CD14-positive monocyte (primary cell): ENCODE measurements at regions not wholly inside any gene's neighbourhood (a gene's known extent, or its start where the extent isn't known, plus 50 kb on each side); places are given as distances from the start of the nearest gene placed in this dataset.

Experiments
- DNase-seq, 3 donors: peaks; one replicate each; pipeline ENCODE4 v3.0.0-alpha.2; 2011 to 2022
- H2AFZ ChIP-seq: 2 replicates; pipeline ENCODE4 v1.6.0; 2012; ENCODE audit warnings: mild to moderate bottlenecking, low read depth, low read length, inconsistent platforms; ENCODE audit not compliant: insufficient read depth, poor library complexity, severe bottlenecking
- H3K27ac ChIP-seq, 2 donors: 1 replicate in 1 of 2; 2 replicates in 1 of 2; pipeline ENCODE4 v1.5.1; 2012 to 2013; ENCODE audit warnings: low read length in 2 of 2, control low read depth in 1 of 2, inconsistent platforms in 1 of 2, low read depth in 1 of 2, mild to moderate bottlenecking in 1 of 2
- H3K27me3 ChIP-seq, 2 donors: one replicate each; pipeline versions ENCODE4 v1.6.0 to v1.6.1; 2011 to 2013; ENCODE audit warnings: low read length in 2 of 2; ENCODE audit not compliant: control insufficient read depth in 2 of 2, insufficient read depth in 2 of 2
- H3K36me3 ChIP-seq, 2 donors: replicated peaks in 1 of 2; 1 replicate in 1 of 2; 2 replicates in 1 of 2; pipeline versions ENCODE4 v1.5.1 to v1.6.1; 2012 to 2013; ENCODE audit warnings: low read length in 2 of 2, control low read depth in 1 of 2, inconsistent platforms in 1 of 2, mild to moderate bottlenecking in 1 of 2; ENCODE audit not compliant: insufficient read depth in 2 of 2, control insufficient read depth in 1 of 2
- H3K4me1 ChIP-seq, 2 donors: 1 replicate in 1 of 2; 2 replicates in 1 of 2; pipeline versions ENCODE4 v1.5.1 to v1.6.1; 2012 to 2013; ENCODE audit warnings: low read length in 2 of 2, control low read depth in 1 of 2, inconsistent platforms in 1 of 2, mild to moderate bottlenecking in 1 of 2, moderate library complexity in 1 of 2; ENCODE audit not compliant: insufficient read depth in 2 of 2, control insufficient read depth in 1 of 2
- H3K4me2 ChIP-seq: replicated peaks from 2 replicates; pipeline ENCODE3; 2012; ENCODE audit warnings: low read length, moderate library complexity, mild to moderate bottlenecking; ENCODE audit not compliant: poor library complexity, severe bottlenecking; ENCODE audit errors: extremely low read depth
- H3K4me3 ChIP-seq, 3 experiments: fragments of 200-600 bp in 1 of 3; sonication (generic) in 1 of 3; replicated peaks in 1 of 3; 1 replicate in 2 of 3; 2 replicates in 1 of 3; pipeline ENCODE4 v1.5.1; 2011 to 2013; ENCODE audit warnings: low read length in 3 of 3, mild to moderate bottlenecking in 3 of 3, control low read depth in 2 of 3, low read depth in 2 of 3, inconsistent platforms in 1 of 3, moderate library complexity in 1 of 3
- H3K79me2 ChIP-seq: 2 replicates; pipeline ENCODE4 v1.6.0; 2012; ENCODE audit warnings: mild to moderate bottlenecking, control low read depth, inconsistent platforms, low read length, moderate library complexity; ENCODE audit not compliant: insufficient read depth
- H3K9ac ChIP-seq: 2 replicates; pipeline ENCODE4 v1.6.0; 2017; ENCODE audit warnings: low read length, mild to moderate bottlenecking; ENCODE audit not compliant: insufficient read depth, poor library complexity, severe bottlenecking
- H3K9me3 ChIP-seq, 2 donors: replicated peaks in 1 of 2; 1 replicate in 1 of 2; 2 replicates in 1 of 2; pipeline versions ENCODE4 v1.5.1 to v1.6.1; 2012 to 2013; ENCODE audit warnings: low read length in 2 of 2, control low read depth in 1 of 2; ENCODE audit not compliant: control insufficient read depth in 1 of 2, insufficient read depth in 1 of 2
- H4K20me1 ChIP-seq: 2 replicates; pipeline ENCODE4 v1.6.0; 2012; ENCODE audit warnings: mild to moderate bottlenecking, low read length, control low read depth, moderate library complexity; ENCODE audit not compliant: insufficient read depth
- H3K27ac Mint-ChIP-seq, 7 donors: one replicate each; pipeline ENCODE4 v1.8.0; 2020; ENCODE audit warnings: mild to moderate bottlenecking in 7 of 7, mixed read lengths in 7 of 7, moderate library complexity in 6 of 7, inconsistent platforms in 2 of 7
- H3K27me3 Mint-ChIP-seq, 3 donors: one replicate each; pipeline ENCODE4 v1.8.0; 2021 to 2022; ENCODE audit warnings: low read depth in 3 of 3, mild to moderate bottlenecking in 3 of 3, mixed read lengths in 3 of 3, moderate library complexity in 3 of 3, inconsistent platforms in 1 of 3
- H3K36me3 Mint-ChIP-seq, 2 donors: one replicate each; pipeline ENCODE4 v1.8.0; 2020; ENCODE audit warnings: mixed read lengths in 2 of 2, inconsistent platforms in 1 of 2, mild to moderate bottlenecking in 1 of 2
- H3K4me1 Mint-ChIP-seq: one replicate; pipeline ENCODE4 v1.8.0; 2020; ENCODE audit warnings: mild to moderate bottlenecking, mixed read lengths
- H3K4me3 Mint-ChIP-seq, 2 donors: one replicate each; pipeline ENCODE4 v1.8.0; 2020; ENCODE audit warnings: mild to moderate bottlenecking in 2 of 2, mixed read lengths in 2 of 2, moderate library complexity in 1 of 2
- H3K9me3 Mint-ChIP-seq, 7 donors: one replicate each; pipeline ENCODE4 v1.8.0; 2020 to 2022; ENCODE audit warnings: mixed read lengths in 7 of 7, mild to moderate bottlenecking in 6 of 7, moderate library complexity in 6 of 7, inconsistent platforms in 2 of 7
- WGBS: methylation state at CpG from one replicate; pipeline ENCODE4 v1.1.5; 2013; ENCODE audit warnings: missing lambda C conversion rate; ENCODE audit not compliant: insufficient coverage; 5-methylcytosine and 5-hydroxymethylcytosine counted together
- intact Hi-C, 2 donors: fragments of 100-400 bp; cut with micrococcal nuclease; formaldehyde crosslinking; loops; one replicate each; pipeline versions ENCODE4 v1.15.0 to v1.15.1; 2023
- TF ChIP-seq, protein P1 (sequence below): fragments of 200-600 bp; IDR thresholded peaks from one replicate; pipeline ENCODE4 v1.8.0; 2022; ENCODE audit warnings: antibody characterized with exemption, mild to moderate bottlenecking

DNA sequence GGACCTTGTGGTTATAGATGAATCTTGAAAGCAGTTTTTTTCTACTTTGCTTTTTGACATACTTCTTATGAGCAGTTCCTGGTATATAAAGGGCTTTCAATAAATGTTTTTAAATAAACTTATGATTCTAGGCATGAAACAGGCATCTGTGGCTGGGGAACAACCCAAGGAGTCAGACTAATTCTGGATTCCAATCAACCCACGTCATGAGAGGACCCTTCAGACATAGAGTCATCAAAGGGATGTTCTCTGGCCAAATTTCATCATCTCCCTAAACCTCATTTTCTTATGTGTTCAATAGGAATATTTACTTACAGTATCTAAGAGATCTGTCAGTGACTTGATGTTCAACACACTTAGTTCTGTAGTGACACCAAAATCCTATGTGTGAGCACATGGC lies 243.8 kb upstream of the ZNF462 start:
- no peaks in the 10 kb centered on the region for H3K4me1 Mint-ChIP-seq
- peaks cover 0 to 7% (median 0%) of the 10 kb centered on the region in 7 donors for H3K9me3 Mint-ChIP-seq
- H3K4me1 ChIP-seq: no peaks in the 10 kb centered on the region
- H3K4me3 ChIP-seq: no peak overlapping the region
- no peak overlapping the region for H3K27ac ChIP-seq
- H4K20me1 ChIP-seq: no peaks in the 10 kb centered on the region
- peaks cover 0 to 3% (median 2%) of the 10 kb centered on the region in 3 donors for H3K27me3 Mint-ChIP-seq
- no peak overlapping the region for H2AFZ ChIP-seq
- no peak overlapping the region for H3K27ac Mint-ChIP-seq
- no peak overlapping the region for H3K4me2 ChIP-seq
- no peak for DNase-seq
- H3K9me3 ChIP-seq: no peaks in the 10 kb centered on the region
- H3K9ac ChIP-seq: no peak overlapping the region
- no peaks in the 10 kb centered on the region for H3K36me3 Mint-ChIP-seq
- WGBS: no CpG with 5 or more reads among the region's 1 CpG
- TF ChIP-seq, protein P1, sequence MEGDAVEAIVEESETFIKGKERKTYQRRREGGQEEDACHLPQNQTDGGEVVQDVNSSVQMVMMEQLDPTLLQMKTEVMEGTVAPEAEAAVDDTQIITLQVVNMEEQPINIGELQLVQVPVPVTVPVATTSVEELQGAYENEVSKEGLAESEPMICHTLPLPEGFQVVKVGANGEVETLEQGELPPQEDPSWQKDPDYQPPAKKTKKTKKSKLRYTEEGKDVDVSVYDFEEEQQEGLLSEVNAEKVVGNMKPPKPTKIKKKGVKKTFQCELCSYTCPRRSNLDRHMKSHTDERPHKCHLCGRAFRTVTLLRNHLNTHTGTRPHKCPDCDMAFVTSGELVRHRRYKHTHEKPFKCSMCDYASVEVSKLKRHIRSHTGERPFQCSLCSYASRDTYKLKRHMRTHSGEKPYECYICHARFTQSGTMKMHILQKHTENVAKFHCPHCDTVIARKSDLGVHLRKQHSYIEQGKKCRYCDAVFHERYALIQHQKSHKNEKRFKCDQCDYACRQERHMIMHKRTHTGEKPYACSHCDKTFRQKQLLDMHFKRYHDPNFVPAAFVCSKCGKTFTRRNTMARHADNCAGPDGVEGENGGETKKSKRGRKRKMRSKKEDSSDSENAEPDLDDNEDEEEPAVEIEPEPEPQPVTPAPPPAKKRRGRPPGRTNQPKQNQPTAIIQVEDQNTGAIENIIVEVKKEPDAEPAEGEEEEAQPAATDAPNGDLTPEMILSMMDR: no peak
- intact Hi-C loops: no loop called here
- no peaks in the 10 kb centered on the region for H3K79me2 ChIP-seq
- H3K36me3 ChIP-seq: no peaks in the 10 kb centered on the region
- no peaks in the 10 kb centered on the region for H3K27me3 ChIP-seq
- no peak overlapping the region for H3K4me3 Mint-ChIP-seq

DNA sequence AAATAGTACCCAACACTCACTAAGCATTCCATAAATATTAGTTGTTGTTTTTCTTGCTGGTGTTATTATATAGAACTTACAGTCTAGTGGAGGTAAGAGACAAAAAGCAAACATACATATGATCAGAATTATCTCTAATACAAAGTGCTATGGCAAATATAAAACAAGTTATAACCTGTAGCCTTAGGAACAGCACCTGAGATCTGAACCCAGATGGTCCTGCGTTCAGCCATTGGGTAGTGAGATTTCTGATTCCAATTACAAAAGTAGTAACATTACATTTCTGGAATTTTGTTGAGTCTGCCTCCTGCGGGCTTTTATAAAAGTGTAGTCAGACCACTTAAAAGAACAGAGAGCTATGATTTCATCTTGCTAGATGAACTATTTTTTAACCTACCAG lies 242.9 kb upstream of the ZNF462 start:
- H3K4me2 ChIP-seq: no peak overlapping the region
- no peak overlapping the region for H3K4me3 ChIP-seq
- no peaks in the 10 kb centered on the region for H3K79me2 ChIP-seq
- H3K9ac ChIP-seq: no peak overlapping the region
- WGBS: no CpG with 5 or more reads among the region's 2 CpGs
- no peaks in the 10 kb centered on the region for H3K4me1 ChIP-seq
- Mint-ChIP-seq H3K27me3 (peaks cover 0 to 3% (median 0%) of the 10 kb centered on the region in 3 donors), H3K4me3 (no peak overlapping the region), H3K9me3 (peaks cover 0 to 7% (median 0%) of the 10 kb centered on the region in 7 donors), H3K27ac (no peak overlapping the region), H3K4me1 (no peaks in the 10 kb centered on the region), H3K36me3 (no peaks in the 10 kb centered on the region)
- intact Hi-C loops: no loop called here
- no peaks in the 10 kb centered on the region for H3K9me3 ChIP-seq
- H3K27me3 ChIP-seq: no peaks in the 10 kb centered on the region
- no peak overlapping the region for H3K27ac ChIP-seq
- TF ChIP-seq, protein P1: no peak
- no peak for DNase-seq
- H2AFZ ChIP-seq: no peak overlapping the region
- H3K36me3 ChIP-seq: no peaks in the 10 kb centered on the region
- no peaks in the 10 kb centered on the region for H4K20me1 ChIP-seq
